BLaER1 treated with 17β-estradiol and CSF1 and Interleukin-3, amounts not matched to agents 10 nM and 100 nM (cell line): ENCODE measurements at regions not wholly inside any gene's neighbourhood (a gene's known extent, or its start where the extent isn't known, plus 50 kb on each side); places are given as distances from the start of the nearest gene placed in this dataset.
A peak's percentile ranks its signal among the peaks of the same experiment; 100 is the strongest.

Experiments used
- H3K27ac ChIP-seq, 11 experiments: shearing (Covaris generic); formaldehyde crosslinking; 2 replicates each; pipeline ENCODE4 v1.8.1; 2022
- H3K27me3 ChIP-seq, 11 experiments: shearing (Covaris generic); formaldehyde crosslinking; 2 replicates each; pipeline ENCODE4 v1.8.1; 2022
- H3K36me3 ChIP-seq, 11 experiments: shearing (Covaris generic); formaldehyde crosslinking; 2 replicates each; pipeline ENCODE4 v1.8.1; 2022
- H3K4me1 ChIP-seq, 10 experiments: shearing (Covaris generic); formaldehyde crosslinking; 2 replicates each; pipeline ENCODE4 v1.8.1; 2022
- H3K4me2 ChIP-seq, 11 experiments: shearing (Covaris generic); formaldehyde crosslinking; 2 replicates each; pipeline ENCODE4 v1.8.1; 2022
- H3K4me3 ChIP-seq, 10 experiments: shearing (Covaris generic); formaldehyde crosslinking; 2 replicates each; pipeline ENCODE4 v1.8.1; 2022
- H3K9ac ChIP-seq, 11 experiments: shearing (Covaris generic); formaldehyde crosslinking; 2 replicates each; pipeline ENCODE4 v1.8.1; 2022
- H3K9me3 ChIP-seq, 11 experiments: shearing (Covaris generic); formaldehyde crosslinking; replicated peaks in 1 of 11; 2 replicates each; pipeline ENCODE4 v1.8.1; 2022
- H4K20me1 ChIP-seq, 11 experiments: shearing (Covaris generic); formaldehyde crosslinking; 2 replicates each; pipeline ENCODE4 v1.8.1; 2022
- Cebpa-rat ChIP-seq, 11 experiments: shearing (Covaris generic); IDR thresholded peaks; 2 replicates each; pipeline ENCODE4 v1.8.1; 2022

- Histone ChIP-seq H3K4me2 (no peak overlapping the region), H3K9me3 (no peaks in the 10 kb centered on the region), H3K27ac (no peak overlapping the region), H3K4me1 (peaks cover 0 to 13% (median 0%) of the 10 kb centered on the region in 10 experiments; a peak in 5 of 20 replicates), H3K27me3 (no peaks in the 10 kb centered on the region), H3K9ac (no peak overlapping the region), H3K4me3 (no peak overlapping the region), H4K20me1 (no peaks in the 10 kb centered on the region), H3K36me3 (no peaks in the 10 kb centered on the region)
- TF ChIP-seq Cebpa-rat (IDR thresholded peaks at IDR 0.05), result no peak
Measured at GRCh38 chr21:18603980-18604379, 200.4 kb upstream of the TMPRSS15 start.

DNA sequence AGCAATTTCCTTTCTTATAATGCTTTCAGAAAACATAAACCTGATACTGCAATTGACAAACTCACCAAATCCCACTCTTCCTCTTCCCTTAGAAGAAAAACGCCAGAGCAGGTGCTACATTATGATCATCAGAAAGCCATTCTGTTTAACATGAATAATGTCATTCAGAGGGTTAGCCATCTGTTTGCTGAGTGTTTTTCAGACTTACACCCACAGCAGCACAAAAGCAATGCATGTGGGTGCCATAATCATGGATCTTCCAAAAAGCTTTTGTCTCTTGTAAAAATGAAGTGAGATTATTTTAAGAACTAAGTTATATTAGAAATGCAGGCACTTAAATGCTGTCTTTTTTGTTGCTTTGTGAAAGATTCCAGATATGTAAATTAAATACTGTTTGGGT is 204.6 kb upstream of the TMPRSS15 start:
- Histone ChIP-seq H3K9ac (no peak overlapping the region), H3K4me1 (peaks cover 0 to 2% (median 0%) of the 10 kb centered on the region in 10 experiments; a peak in 3 of 20 replicates), H3K4me2 (no peak overlapping the region), H3K9me3 (no peaks in the 10 kb centered on the region), H3K36me3 (no peaks in the 10 kb centered on the region), H3K27me3 (no peaks in the 10 kb centered on the region), H4K20me1 (no peaks in the 10 kb centered on the region), H3K4me3 (no peak overlapping the region), H3K27ac (no peak overlapping the region)
- no peak for TF ChIP-seq Cebpa-rat (IDR thresholded peaks at IDR 0.05)

- Histone ChIP-seq H3K4me1 (no peaks in the 10 kb centered on the region), H3K4me2 (no peak overlapping the region), H3K9ac (no peak overlapping the region), H3K27me3 (no peaks in the 10 kb centered on the region), H3K4me3 (no peak overlapping the region), H3K36me3 (no peaks in the 10 kb centered on the region), H3K9me3 (no peaks in the 10 kb centered on the region), H4K20me1 (no peaks in the 10 kb centered on the region), H3K27ac (no peak overlapping the region)
- no peak for TF ChIP-seq Cebpa-rat (IDR thresholded peaks at IDR 0.05)
Measured at GRCh38 chr21:18614303-18614702, 210.7 kb upstream of the TMPRSS15 start.

- Histone ChIP-seq H3K4me3 (no peak overlapping the region), H3K36me3 (no peaks in the 10 kb centered on the region), H3K27ac (no peak overlapping the region), H3K27me3 (no peaks in the 10 kb centered on the region), H3K4me1 (no peaks in the 10 kb centered on the region), H3K9me3 (no peaks in the 10 kb centered on the region), H3K9ac (no peak overlapping the region), H4K20me1 (no peaks in the 10 kb centered on the region), H3K4me2 (no peak overlapping the region)
- no peak for TF ChIP-seq Cebpa-rat (IDR thresholded peaks at IDR 0.05)
Measured at GRCh38 chr21:18617291-18617690, 213.7 kb upstream of the TMPRSS15 start.

DNA sequence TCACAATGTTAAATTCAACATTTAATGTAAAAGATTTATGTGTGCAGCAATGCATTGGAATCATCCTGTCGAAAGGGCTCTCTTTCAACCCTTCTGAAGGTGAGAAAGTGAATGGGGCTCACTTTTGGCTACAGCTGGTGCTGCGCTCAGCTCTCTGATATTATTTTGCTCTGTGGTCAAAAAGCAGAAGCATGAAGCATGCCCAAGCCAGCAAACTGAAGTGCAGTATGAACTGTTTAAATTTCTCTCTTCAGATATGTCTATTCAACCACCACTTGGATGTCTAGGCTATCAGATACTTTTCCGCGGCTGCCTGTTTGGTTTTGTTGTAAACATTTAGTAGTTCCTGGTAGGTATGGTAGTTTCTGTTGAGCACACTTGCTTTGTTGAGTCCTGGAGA is 216.9 kb upstream of the TMPRSS15 start:
- no peak overlapping the region for H3K9ac ChIP-seq
- no peak for TF ChIP-seq Cebpa-rat (IDR thresholded peaks at IDR 0.05)
- H3K36me3 ChIP-seq, result no peaks in the 10 kb centered on the region
- no peak overlapping the region for H3K4me2 ChIP-seq
- H3K9me3 ChIP-seq, result no peaks in the 10 kb centered on the region
- H3K27ac ChIP-seq, result no peak overlapping the region
- H3K27me3 ChIP-seq, result no peaks in the 10 kb centered on the region
- H3K4me1 ChIP-seq, result no peaks in the 10 kb centered on the region
- H3K4me3 ChIP-seq, result no peak overlapping the region
- H4K20me1 ChIP-seq, result no peaks in the 10 kb centered on the region

- Histone ChIP-seq H3K4me1 (no peaks in the 10 kb centered on the region), H3K9ac (no peak overlapping the region), H3K4me3 (no peak overlapping the region), H3K27ac (no peak overlapping the region), H3K27me3 (no peaks in the 10 kb centered on the region), H3K36me3 (no peaks in the 10 kb centered on the region), H4K20me1 (no peaks in the 10 kb centered on the region), H3K4me2 (no peak overlapping the region), H3K9me3 (no peaks in the 10 kb centered on the region)
- no peak for TF ChIP-seq Cebpa-rat (IDR thresholded peaks at IDR 0.05)
Measured at GRCh38 chr21:18622383-18622782, 218.8 kb upstream of the TMPRSS15 start.

DNA sequence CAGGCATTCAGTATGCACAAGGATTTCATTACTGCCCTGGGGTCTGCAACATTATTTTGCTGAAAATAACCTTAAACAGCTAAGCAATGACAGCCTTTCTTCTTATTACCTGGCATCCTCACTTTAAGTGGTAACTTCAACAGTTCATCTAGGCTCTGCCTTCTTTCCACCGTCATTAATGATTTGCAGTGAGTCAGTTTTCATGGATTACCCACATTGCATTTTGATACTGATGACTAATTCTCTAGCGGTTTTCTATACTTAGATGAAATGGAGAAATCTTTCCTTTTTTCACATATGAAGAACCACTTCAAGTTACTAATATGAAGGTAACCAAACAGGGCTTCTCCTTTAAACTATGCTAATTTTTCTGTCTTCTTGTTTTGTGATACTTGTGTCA is 226.9 kb upstream of the TMPRSS15 start:
- Histone ChIP-seq H3K36me3 (no peaks in the 10 kb centered on the region), H3K9ac (no peak overlapping the region), H3K4me1 (peaks cover 0 to 15% (median 2%) of the 10 kb centered on the region in 10 experiments; a peak in 5 of 20 replicates), H3K9me3 (no peaks in the 10 kb centered on the region), H3K4me2 (no peak overlapping the region), H3K27ac (no peak overlapping the region), H3K27me3 (no peaks in the 10 kb centered on the region), H3K4me3 (no peak overlapping the region), H4K20me1 (no peaks in the 10 kb centered on the region)
- TF ChIP-seq Cebpa-rat (IDR thresholded peaks at IDR 0.05), result no peak

DNA sequence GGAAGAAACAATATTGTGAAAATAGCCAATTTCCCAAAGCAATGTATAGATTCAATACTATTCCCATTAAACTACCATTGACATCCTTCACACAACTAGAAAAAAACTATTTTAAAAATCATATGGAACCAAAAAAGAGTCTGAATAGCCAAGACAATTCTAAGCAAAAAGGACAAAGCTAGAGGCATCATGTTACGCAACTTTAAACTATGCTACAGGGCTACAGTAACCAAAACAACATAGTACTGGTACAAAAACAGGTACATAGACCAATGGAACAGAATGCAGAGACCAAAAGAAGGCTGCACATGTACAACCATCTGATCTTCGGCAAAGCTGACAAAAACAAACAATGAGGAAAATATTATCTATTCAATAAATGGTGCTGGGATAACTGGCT is 233.3 kb upstream of the TMPRSS15 start:
- TF ChIP-seq Cebpa-rat (IDR thresholded peaks at IDR 0.05), result no peak; a peak in 3 of 22 replicates

GRCh38 chr21:18646116-18646515 is 242.5 kb upstream of the TMPRSS15 start:
- no peaks in the 10 kb centered on the region for H3K36me3 ChIP-seq
- 0 out of 22 replicates have a peak, but pooled peaks of 1 of the 11 experiments have one; percentile 13 for TF ChIP-seq Cebpa-rat (IDR thresholded peaks at IDR 0.05)
- peak overlapping the region in 6 of 11 experiments; percentile 1 to 46 (median 28); a peak in 6 of 22 replicates for H3K9ac ChIP-seq
- no peak overlapping the region for H3K4me3 ChIP-seq
- H3K9me3 ChIP-seq, result no peaks in the 10 kb centered on the region
- H3K4me2 ChIP-seq, result peak overlapping the region; percentile 37 to 65 (median 43); a peak in 21 of 22 replicates
- H3K27me3 ChIP-seq, result no peaks in the 10 kb centered on the region
- H4K20me1 ChIP-seq, result no peaks in the 10 kb centered on the region
- H3K27ac ChIP-seq, result peak overlapping the region in 9 of 11 experiments; percentile 16 to 79 (median 67); a peak in 18 of 22 replicates
- H3K4me1 ChIP-seq, result peaks cover 15 to 28% (median 21%) of the 10 kb centered on the region in 10 experiments

More for the DNA sequence above, 233.3 kb upstream of the TMPRSS15 start:
- Histone ChIP-seq H3K27me3 (no peaks in the 10 kb centered on the region), H3K27ac (no peak overlapping the region), H3K9ac (no peak overlapping the region), H3K4me1 (peaks cover 0 to 13% (median 0%) of the 10 kb centered on the region in 10 experiments; a peak in 3 of 20 replicates), H3K36me3 (no peaks in the 10 kb centered on the region), H3K9me3 (no peaks in the 10 kb centered on the region), H3K4me3 (no peak overlapping the region), H3K4me2 (no peak overlapping the region), H4K20me1 (no peaks in the 10 kb centered on the region)

DNA sequence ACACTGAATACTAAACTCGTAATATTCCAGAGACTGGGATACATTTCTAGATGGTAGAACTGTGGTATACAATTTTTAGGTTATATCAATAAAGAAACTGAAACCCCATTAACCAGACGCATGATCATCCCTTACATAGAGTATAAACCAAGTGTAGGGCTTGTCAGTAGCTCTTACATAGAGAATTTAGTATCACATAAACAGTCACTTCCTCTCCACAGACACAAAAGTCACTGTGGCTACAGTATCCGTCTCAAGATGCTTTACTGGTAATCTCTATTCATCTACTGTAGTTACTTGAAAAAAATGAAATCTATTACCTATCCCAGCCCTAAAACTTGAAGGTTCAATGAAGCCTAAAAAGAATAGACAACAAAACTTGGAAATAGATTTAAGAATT is 252.3 kb upstream of the TMPRSS15 start:
- no peak overlapping the region for H3K4me2 ChIP-seq

More for the DNA sequence above, 252.3 kb upstream of the TMPRSS15 start:
- Histone ChIP-seq H3K9me3 (peaks cover 0 to 6% (median 0%) of the 10 kb centered on the region in 11 experiments; a peak in 4 of 22 replicates), H3K27me3 (no peaks in the 10 kb centered on the region), H3K4me3 (no peak overlapping the region), H3K36me3 (no peaks in the 10 kb centered on the region), H3K27ac (no peak overlapping the region), H3K4me1 (no peaks in the 10 kb centered on the region), H4K20me1 (no peaks in the 10 kb centered on the region), H3K9ac (no peak overlapping the region)
- no peak for TF ChIP-seq Cebpa-rat (IDR thresholded peaks at IDR 0.05)
